HUDEP-2 (cell line): ENCODE measurements at regions not wholly inside any gene's neighbourhood (a gene's known extent, or its start where the extent isn't known, plus 50 kb on each side); places are given as distances from the start of the nearest gene placed in this dataset.

Experiments
- DNase-seq, 76 experiments: peaks; one replicate each; lab custom pipeline; 2025; ENCODE audit not compliant: unreplicated experiment in 76 of 76; lab: John Stamatoyannopoulos, UW

GRCh38 chr1:5221451-5221850, 567.0 kb downstream of the AJAP1 start:
- no peak for DNase-seq

- DNase-seq = no peak
Measured at GRCh38 chr1:5220821-5221220, 566.4 kb downstream of the AJAP1 start.

- no peak for DNase-seq
Measured at GRCh38 chr1:5220421-5220820, 566.0 kb downstream of the AJAP1 start.

- no peak for DNase-seq
Measured at GRCh38 chr1:5200006-5200405, 545.6 kb downstream of the AJAP1 start.

DNA sequence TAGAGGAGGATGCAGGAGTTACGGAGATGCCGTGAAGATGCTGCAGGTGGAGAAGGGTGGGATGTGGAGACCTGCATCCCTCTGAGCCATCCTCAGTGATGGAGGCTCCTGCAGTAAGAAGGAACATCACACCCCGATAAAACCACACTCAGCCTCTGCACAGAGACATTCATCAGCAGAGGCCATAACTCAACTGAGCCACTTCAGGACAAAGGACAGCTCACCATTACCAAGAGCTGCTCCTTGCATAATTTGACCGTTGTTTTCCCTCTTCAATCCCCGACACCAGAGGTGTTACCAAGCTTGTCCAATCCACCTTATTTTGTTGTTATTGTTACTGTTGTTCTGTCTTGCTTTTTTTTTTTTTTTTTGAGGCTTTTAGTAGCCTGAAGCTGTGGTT, 543.9 kb downstream of the AJAP1 start:
- DNase-seq = no peak

DNA sequence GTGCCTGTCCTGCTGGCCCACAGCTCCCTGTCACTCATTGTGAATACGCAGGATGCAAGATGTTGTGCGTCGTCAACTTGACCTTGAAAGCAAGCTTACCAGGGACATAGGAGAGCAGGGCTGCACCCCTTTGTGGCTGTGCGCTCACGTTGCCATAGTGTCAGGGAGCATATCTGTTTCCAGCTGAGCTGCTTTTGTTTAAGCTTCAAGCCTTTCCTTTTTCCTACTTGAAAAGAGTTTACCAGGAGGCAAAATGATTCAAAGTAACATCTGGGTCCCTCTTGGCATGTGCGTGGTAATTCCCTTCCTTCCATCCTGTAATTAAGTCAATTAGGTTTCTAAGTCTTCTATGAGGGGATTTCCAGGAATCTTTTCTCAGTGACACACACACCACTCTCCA, 537.1 kb downstream of the AJAP1 start:
- DNase-seq = no peak

- DNase-seq = peak in 1 of 76 experiments; percentile 1
Measured at GRCh38 chr1:5189384-5189783, 535.0 kb downstream of the AJAP1 start.

GRCh38 chr1:5165762-5166161, 511.4 kb downstream of the AJAP1 start:
- no peak for DNase-seq

DNA sequence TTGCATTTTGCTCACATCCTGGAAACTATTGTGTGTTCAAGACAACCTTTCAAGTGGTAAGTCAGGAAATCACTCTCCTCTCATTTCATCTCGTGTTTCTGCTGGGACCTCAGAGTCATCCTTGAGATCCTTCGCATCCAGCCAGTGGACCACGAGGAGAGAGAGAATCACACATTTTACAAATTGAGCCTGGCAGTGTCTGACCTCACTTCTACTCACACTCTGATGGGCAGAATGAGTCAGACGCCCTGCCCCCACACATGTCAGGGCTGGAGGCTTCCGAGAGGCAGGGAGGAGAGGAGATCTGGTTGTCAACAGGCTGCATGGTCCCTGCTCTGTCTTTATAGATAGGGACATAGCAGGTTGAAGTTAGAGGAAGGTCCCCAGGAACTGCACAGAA, 509.7 kb downstream of the AJAP1 start:
- DNase-seq = no peak

- DNase-seq = no peak
Measured at GRCh38 chr1:5161372-5161771, 507.0 kb downstream of the AJAP1 start.

DNA sequence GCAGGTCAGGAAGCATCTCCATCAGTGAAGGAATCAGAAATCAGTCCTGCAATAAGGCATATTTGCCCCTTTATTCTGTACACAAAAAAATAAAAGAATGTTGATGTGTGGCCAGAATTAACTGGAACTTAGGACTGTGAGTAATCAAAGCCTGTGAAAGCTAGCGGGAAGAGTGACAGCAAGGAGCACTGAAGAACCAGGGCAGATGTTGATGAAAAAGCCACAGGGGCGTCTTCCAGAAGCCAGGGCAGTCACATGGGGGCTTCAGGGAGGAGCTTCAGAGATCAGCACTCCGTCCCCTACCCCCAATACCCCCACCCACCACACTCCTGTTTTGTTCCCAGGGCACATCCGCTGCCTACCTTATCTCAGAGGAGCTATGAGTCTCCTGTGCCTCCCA, 502.8 kb downstream of the AJAP1 start:
- DNase-seq = no peak

- no peak for DNase-seq
Measured at GRCh38 chr1:5156416-5157120, 502.2 kb downstream of the AJAP1 start.

DNA sequence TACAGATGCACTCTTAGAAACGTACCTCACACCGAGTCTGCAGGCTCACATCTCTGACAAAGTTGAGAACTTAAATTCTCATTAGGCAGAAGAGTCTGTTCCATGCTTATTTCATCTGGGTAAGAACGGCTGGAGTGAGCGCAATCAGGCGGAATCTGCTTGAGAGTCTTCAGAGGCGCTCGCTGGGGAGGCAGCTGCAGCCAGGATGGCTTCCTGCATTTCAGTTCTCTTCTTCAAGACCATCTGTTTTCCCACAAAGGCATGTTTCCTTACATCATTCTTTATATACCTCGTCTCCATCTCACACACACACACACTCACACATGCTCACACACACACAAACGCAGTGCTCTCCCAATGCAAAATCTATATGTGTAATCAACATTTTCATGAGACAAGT, 497.1 kb downstream of the AJAP1 start:
- DNase-seq = no peak

- DNase-seq = no peak
Measured at GRCh38 chr1:5150191-5150590, 495.8 kb downstream of the AJAP1 start.

DNA sequence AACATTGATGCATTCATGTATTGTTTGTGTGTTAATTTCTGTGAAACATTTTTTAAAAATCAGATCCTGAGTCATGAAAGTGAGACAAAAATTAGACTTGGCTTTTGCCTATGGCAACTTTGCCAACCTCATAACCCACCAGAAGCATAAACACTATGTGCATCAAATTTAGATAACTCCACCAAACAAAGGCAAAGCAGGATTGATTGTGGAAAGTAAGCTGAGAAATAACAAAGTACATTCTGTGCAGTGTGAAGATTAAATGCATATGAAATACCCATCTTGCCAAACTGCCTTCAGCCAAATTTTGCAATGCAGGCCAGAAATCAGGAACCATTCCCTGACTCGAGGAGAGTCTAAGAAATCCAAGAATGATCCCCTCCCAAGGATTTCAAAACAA, 493.4 kb downstream of the AJAP1 start:
- DNase-seq = no peak

- DNase-seq = no peak
Measured at GRCh38 chr1:5142389-5142788, 488.0 kb downstream of the AJAP1 start.

DNA sequence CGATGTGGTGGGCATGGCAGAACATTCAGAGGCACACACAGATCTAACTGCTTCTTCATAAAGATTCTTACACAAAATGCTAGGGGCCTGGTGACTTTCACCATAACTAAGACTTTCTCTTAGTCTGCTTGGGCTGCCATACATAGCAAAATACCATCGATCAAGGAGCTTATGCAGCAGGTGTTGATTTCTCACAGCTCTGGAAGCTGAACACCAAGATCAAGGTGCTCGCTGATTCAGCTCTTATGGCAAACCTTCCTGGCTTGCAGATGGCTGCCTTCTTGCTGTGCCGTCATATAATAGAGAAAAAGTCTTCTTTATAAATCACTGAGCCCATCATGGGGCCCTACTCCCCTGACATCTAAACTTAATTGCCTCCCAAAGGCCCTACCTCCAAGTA, 487.3 kb downstream of the AJAP1 start:
- no peak for DNase-seq

DNA sequence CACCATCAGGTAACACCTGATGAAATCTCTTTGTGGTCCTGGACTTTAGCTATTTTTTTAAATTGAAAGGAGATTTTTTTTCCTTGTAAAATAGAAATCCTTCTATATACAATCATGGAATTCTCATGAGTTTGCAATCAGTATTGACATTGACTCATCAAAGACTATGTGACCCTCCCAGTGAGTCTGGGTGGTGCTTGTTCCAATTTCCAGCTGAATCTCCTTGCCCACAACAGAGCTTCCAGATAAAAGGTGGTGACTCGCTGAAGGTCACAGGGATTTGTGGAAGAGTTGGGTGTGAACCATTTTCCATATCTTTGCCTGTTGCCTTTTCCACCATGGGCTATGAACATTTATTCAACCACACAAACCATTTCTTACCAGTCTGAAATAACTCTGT, 486.6 kb downstream of the AJAP1 start:
- no peak for DNase-seq

DNA sequence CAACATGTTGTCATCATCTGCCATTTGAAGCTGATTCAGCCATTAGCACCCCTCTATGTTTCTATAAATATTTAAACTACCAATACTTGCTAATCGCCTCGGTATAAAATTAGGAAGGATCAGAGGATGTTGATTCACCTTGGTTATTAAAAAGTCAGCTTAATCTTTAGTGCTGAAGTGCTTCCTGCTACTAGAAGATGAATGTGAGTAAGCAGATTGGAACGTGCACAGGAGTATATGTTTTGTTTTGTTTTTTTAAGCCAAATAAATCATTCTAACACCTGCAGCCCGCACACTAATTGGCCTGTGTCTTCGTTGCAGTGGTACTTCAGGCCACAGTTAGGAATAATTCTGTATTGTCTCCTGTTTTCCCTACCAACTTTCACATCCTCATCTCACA, 485.7 kb downstream of the AJAP1 start:
- no peak for DNase-seq

- no peak for DNase-seq
Measured at GRCh38 chr1:5129746-5130355, 475.4 kb downstream of the AJAP1 start.

DNA sequence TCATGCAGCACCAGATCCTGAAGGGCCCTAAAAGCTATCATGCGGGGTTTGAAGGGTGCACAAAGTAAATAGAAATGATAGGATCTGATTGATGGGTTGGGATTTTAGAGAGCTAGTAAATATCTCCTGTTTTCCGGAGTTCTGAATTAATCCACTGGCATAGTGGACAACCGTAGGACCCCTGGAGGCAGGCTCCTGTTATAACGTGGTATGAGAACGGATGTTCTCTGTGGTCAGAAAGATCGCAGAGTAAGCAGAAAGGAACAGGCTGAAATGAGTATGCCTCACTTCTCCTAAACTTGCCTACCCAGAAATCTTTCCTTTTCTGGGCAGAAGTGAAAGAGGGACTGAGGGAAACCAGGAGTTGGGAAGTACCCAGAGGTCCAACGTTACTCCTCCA, 470.8 kb downstream of the AJAP1 start:
- DNase-seq = no peak

- no peak for DNase-seq
Measured at GRCh38 chr1:5120559-5120958, 466.1 kb downstream of the AJAP1 start.
